ENCODE measurements at regions not wholly inside any gene's neighbourhood (a gene's known extent, or its start where the extent isn't known, plus 50 kb on each side); places are given as distances from the start of the nearest gene placed in this dataset.
"Not testable (repeated sequence)": the region's sequence is repeated elsewhere in the genome, so short reads cannot be mapped to it uniquely, and the experiment has no call there.

- H3K4me3 ChIP-seq (ENCODE audit: low read depth, low read length): no peak overlapping the region
Observed at GRCh38 chr13:26482451-26483197, 74.9 kb upstream of the WASF3 start.

GRCh38 chr13:26483546-26483945, 73.9 kb upstream of the WASF3 start:
- no peak overlapping the region for H3K4me3 ChIP-seq (ENCODE audit: low read depth, low read length)

- no peak overlapping the region for H3K4me3 ChIP-seq (ENCODE audit: low read depth, low read length)
Observed at GRCh38 chr13:26484196-26484595, 73.3 kb upstream of the WASF3 start.

- H3K4me3 ChIP-seq (ENCODE audit: low read depth, low read length): no peak overlapping the region
Observed at GRCh38 chr13:26485288-26485687, 72.2 kb upstream of the WASF3 start.

- H3K4me3 ChIP-seq (ENCODE audit: low read depth, low read length): no peak overlapping the region
Observed at GRCh38 chr13:26485786-26486185, 71.7 kb upstream of the WASF3 start.

GRCh38 chr13:26486550-26486949, 70.9 kb upstream of the WASF3 start:
- no peak overlapping the region for H3K4me3 ChIP-seq (ENCODE audit: low read depth, low read length)

GRCh38 chr13:26487781-26488180, 69.7 kb upstream of the WASF3 start:
- H3K4me3 ChIP-seq (ENCODE audit: low read depth, low read length): no peak overlapping the region

GRCh38 chr13:26488236-26489003, 69.1 kb upstream of the WASF3 start:
- no peak overlapping the region for H3K4me3 ChIP-seq (ENCODE audit: low read depth, low read length)

GRCh38 chr13:26492301-26492700, 65.2 kb upstream of the WASF3 start:
- not testable (repeated sequence) for H3K4me3 ChIP-seq (ENCODE audit: low read depth, low read length)

GRCh38 chr13:26494571-26495195, 62.8 kb upstream of the WASF3 start:
- no peak overlapping the region for H3K4me3 ChIP-seq (ENCODE audit: low read depth, low read length)

- no peak overlapping the region for H3K4me3 ChIP-seq (ENCODE audit: low read depth, low read length)
Observed at GRCh38 chr13:26495750-26496149, 61.7 kb upstream of the WASF3 start.

- H3K4me3 ChIP-seq (ENCODE audit: low read depth, low read length): no peak overlapping the region
Observed at GRCh38 chr13:26497968-26498511, 59.4 kb upstream of the WASF3 start.

GRCh38 chr13:26498656-26499601, 58.6 kb upstream of the WASF3 start:
- no peak overlapping the region for H3K4me3 ChIP-seq (ENCODE audit: low read depth, low read length)

GRCh38 chr13:26500618-26501320, 56.7 kb upstream of the WASF3 start:
- H3K4me3 ChIP-seq (ENCODE audit: low read depth, low read length): no peak overlapping the region

GRCh38 chr13:26501641-26502040, 55.8 kb upstream of the WASF3 start:
- H3K4me3 ChIP-seq (ENCODE audit: low read depth, low read length): no peak overlapping the region

- H3K4me3 ChIP-seq (ENCODE audit: low read depth, low read length): no peak overlapping the region
Observed at GRCh38 chr13:26502826-26503225, 54.7 kb upstream of the WASF3 start.

GRCh38 chr13:26503826-26504594, 53.5 kb upstream of the WASF3 start:
- no peak overlapping the region for H3K4me3 ChIP-seq (ENCODE audit: low read depth, low read length)

All from iPS-11a (cell line).